Ammon's horn (tissue), 1 donor: ENCODE measurements at regions not wholly inside any gene's neighbourhood (a gene's known extent, or its start where the extent isn't known, plus 50 kb on each side); places are given as distances from the start of the nearest gene placed in this dataset.
"Not testable (repeated sequence)": the region's sequence is repeated elsewhere in the genome, so short reads cannot be mapped to it uniquely, and the experiment has no call there.

ENCODE experiments used
- DNase-seq: peaks from one replicate; pipeline ENCODE4 v3.0.0-alpha.2; 2016; ENCODE audit warnings: low spot score

DNA sequence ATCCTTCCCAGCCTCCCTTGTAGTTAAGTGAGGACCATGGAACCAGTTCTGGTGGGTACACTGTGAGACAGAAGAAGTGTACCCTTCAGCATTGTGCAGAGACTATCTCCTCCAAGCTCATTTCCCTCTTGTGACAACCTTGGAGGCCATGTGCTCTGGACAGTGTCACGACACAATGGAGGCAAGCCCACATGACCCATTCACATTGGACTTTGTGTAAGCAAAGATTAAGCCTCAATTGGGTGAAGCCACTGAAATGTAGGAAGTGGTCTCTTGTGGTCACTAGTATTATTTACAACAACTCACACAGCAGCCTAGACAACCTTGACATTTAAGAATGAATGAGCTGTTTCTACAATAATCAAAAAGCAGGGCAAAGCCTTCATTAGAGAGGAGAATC, 124.2 kb downstream of the INHBA start:
- DNase-seq: no peak

DNA sequence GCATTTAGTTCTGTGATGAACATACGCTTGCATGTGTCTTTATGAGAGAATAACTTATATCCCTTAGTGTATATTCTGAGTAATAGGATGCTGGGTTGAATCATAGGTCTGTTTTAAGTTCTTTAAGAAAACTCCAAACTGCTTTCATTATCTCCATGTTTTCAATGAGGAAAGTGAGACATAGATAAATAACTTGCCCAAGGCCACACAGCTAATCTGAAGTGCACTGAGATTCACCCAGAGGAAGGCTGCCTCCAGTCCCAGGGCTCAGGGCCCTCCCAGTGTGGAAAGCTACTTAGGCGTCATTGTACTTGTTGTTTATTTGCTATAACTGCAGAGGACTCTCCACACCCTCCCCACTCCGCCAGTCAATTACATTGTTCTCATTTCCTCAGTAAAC, 126.7 kb downstream of the INHBA start:
- no peak for DNase-seq

DNA sequence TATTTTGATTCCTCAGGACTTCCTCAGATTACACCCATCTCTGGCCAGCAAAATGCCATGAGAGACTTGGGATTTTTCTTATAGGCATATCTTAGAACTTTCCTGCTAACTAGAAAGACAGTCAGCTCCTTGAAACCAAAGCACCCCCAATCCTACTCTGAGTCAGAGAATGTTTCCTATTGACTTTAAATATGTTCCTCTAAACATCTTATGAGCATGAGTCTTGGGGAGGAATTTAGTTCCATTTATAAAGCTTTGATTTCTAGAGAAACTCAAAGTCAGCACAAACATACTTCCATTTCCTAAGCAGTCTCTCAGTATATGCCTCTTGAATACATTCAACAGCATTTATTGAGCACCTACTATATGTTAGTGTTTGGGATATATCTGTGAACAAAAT, 128.5 kb downstream of the INHBA start:
- DNase-seq: no peak

DNA sequence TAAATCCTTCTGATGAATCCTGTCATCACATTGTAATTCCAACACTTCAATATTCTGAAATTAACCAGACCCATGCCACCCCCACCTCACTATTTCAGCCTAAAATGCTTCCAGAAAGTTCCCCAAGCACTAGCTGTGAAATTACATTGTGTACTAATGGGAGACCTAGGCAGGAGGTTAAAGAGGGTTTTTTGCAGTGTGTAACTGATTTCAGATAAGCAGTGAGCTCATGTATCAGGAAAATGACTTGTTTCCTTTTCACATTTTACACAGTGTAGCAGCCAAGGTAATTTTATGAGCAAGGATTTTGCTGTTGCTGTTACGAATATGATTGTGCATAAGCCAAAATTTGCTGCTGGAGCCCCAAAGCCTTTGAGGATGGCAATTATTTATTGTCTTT, 129.0 kb downstream of the INHBA start:
- no peak for DNase-seq

DNA sequence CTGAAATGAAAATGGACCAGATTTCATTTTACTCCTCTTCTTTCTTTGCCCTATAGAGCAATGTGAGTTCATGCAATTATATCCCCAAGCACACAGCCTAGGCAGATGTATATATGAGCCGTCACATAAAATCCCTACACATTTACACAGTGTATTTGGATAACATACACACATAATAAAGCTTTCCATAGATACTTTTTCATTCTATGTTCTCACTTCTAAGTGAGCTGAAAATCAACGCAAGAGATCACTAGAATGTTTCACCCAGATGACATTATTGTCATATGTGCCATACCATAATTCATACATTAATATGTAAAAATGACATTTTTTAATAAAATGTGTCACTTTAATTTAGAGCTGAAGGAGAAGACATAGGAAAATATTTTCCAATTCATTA, 129.4 kb downstream of the INHBA start:
- no peak for DNase-seq

DNA sequence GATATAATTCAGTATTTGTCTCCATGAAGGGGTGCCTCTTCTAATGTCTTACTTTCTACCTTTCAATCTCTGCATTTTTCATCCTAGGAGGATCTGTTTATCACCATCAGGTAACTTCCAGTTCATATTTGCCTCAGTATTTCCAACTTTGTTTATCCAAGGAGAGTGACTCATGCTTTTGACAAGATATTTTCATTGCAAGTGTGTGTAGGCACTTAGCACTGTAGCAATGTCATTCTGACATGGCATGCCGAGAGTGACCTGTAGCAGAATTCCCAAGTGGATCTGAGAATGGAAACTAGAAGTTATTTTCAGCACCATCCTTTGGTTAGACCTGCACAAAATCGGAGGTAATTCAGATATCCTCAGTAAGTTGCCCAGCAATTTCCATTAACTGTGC, 129.9 kb downstream of the INHBA start:
- no peak for DNase-seq

DNA sequence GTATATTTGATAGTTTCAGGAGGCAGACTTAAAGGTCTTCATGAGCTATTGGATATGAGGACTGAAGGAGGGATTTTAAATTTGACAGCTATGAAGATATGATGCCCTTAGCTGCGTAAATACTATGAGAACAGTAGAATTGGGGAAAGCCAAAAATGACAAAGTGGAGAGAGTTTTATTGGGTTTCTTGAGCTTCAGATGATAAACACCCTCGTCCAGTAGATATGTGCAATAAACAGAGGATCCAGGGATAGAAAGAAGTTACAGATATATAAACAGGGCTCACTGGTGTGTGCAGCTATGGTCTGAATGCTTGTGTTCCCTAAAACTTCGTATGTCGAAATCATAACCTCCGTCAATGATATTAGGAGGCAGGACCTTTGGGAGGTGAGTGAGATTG, 131.3 kb downstream of the INHBA start:
- DNase-seq: no peak

DNA sequence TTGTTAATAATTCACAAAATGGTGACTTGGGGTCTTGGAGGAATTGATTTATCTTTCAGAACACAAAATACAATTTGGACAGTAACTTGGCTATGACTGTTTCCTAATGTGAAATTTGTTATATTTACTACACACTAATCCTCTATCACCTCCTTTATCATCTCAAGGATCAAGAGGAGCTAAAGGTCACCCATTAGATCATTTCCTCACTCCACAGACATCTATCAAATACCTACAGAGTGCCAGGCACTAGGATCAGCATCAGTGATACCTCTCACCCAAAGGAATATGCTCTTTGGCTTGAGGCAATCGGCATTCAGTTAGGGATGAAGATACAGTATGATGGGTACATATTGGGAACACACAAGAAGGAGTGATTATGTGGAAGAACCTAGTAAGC, 132.1 kb downstream of the INHBA start:
- no peak for DNase-seq

DNA sequence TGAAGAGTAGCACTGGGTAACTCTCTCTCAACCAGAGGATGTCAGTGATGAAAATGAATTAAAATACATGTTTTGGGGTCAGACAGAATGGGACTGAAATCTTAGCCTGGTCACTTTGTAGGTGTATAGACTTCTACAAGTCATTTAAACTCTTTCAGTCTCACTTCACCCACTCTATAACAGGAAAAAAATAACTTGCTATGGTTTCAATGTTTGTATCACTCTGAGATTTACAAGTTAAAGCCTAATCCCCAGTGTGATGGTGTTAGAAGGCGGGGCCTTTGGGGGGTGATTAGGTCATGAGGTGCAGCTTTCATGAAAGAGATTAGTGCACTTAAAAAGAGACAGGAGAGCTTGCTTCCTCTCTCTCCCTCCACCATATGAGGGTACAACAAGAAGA, 134.8 kb downstream of the INHBA start:
- DNase-seq: no peak

DNA sequence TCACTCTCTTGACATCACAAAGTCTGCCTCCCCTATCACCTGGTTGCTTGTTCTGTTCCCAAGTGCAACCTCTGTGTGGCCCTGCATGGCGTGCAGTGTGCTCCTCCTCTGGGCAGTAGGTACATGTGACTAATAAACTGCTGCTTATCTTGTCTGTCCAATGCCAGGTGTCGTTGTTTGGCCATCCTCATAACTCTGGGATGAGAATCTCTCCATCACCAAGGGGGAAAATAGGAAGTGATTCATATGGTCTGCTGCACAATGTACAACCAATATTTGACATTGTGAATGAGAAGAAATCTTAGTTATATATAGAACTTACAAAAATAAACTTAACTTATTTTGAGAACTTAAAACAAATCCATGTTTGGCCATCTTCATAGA, 135.2 kb downstream of the INHBA start:
- DNase-seq: no peak

DNA sequence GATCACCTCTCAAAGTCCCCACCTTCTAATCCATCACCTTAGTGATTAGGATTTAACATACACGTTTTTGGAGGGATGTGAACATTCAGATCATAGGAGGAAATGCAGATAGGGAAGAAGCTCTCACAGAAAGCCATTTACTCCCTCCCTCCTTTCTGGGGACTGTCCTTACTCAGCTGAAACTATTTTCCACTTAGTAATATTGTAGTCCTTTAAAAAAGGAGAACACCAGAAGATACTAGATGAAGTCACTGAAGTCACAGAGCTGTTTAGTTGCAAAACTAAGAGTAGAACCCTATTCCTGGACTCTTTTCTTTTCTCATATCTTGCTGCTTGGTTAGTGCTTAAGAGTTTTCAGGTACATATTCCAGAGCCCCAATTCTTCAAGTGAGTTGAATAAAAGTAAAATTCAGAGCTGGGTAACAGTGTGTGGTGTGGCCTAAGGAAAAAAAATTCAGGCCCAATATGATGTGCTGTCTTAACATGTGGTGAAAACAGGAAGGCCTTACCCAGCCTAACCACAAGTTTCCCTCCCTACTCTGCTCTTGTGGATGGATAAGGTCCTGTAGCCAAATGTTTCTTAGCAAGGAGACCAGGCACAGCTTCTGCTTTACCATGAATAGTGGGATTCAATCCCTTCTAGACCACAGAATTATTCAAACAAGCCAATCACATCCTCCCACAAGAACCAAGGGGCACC, 135.7 kb downstream of the INHBA start:
- DNase-seq: no peak

DNA sequence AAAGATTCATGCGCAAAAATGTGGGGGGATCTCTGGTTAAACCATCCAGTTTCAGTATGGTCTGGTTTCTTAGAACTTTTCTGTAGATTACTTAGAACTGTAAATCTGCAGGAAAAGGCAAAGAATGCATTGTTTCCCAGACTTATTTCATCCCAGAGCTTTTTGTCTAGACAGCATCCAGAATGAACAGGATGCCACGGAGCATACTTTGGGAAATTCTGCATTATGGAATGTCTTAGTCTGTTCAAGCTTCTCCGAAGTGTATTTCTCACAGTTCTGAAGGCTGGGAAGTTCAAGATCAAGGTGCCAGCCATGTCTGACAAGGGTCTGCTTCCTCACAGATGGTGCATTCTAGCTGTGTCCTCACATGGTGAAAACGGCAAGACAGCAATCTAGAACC, 136.3 kb downstream of the INHBA start:
- no peak for DNase-seq

DNA sequence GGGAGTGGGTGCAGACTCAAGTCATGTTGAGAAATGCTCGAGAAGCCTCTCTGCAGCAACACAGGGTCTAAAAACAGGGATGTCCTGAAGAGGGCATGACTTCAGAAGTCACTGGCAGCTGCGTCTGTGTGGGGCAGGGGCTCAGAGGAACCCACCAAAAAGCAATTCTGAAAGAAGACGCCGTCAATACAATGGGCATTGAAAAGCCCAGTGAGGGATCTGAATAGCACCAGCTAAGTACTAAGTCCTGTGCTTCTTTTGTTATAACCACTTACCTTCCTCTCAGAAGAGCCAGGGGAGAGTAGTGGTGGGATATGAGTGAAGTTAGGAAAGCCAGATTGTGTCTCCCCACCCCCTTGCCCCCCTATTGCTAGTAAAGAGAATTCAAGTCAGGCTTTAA, 137.2 kb downstream of the INHBA start:
- DNase-seq: no peak

DNA sequence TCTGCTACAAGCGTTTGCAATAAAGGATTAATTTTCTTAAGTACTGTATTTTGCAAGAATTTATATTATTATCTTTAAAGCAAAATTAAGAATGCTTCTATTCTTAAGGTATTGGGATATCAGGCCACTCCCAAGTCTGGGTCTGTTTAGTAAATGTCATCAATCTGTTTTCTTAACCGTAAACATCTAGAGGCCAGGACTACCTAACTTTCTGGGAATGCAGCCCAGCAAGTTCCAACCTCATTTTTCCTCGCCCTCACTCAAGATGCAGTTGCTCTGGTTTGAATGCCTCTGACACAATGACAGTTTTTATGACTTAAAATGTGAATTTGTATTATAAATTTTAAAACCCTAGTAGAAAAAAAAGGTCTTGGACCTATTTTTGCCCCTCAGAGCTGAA, 143.5 kb downstream of the INHBA start:
- no peak for DNase-seq

DNA sequence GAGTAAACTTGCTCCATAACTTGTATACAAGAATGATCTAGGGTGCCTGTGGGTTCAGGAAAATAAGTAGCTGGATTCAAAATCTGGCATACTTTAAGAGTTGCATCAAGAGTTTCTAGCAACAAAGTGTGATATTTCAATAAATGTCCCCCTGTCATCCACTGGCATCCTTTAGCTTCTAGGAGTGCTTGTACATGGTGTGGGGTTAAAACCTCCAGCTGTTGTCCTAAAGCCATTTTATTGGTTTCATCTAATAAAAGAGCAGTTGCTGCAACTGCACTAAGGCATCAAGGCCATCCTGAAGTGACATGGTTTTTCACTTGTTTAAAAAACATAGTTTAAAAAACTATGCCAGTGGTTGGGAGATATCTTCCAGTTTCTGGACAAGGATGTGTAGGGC, 148.4 kb downstream of the INHBA start:
- DNase-seq: no peak

DNA sequence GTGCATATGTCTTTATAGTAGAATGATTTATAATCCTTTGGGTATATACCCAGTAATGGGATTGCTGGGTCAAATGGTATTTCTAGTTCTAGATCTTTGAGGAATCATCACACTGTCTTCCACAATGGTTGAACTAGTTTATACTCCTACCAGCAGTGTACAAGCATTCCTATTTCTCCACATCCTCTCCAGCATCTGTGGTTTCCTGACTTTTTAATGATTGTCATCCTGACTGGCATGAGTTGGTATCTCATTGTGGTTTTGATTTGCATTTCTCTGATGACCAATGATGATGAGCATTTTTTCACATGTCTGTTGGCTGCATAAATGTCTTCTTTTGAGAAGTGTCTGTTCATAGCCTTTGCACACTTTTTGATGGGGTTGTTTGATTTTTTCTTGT, 152.8 kb downstream of the INHBA start:
- not testable (repeated sequence) for DNase-seq

DNA sequence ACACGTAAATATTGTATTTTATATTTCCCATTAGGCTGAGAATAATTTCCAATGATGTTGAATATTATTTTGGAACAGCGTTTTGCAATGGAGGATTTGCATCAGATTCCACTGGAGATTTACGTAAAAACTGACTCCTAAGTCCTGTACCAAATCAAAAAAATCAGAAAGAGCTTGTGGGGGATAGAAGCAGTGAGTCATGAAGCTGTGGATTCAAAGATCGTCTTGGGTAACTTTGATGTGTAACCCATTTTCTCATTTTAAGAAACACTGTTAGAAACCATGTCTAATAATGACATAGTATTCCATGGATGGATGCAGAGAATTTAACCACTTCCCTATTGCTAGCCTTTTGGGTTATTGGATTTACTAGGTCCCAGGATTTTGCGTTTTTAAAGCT, 158.6 kb downstream of the INHBA start:
- no peak for DNase-seq

DNA sequence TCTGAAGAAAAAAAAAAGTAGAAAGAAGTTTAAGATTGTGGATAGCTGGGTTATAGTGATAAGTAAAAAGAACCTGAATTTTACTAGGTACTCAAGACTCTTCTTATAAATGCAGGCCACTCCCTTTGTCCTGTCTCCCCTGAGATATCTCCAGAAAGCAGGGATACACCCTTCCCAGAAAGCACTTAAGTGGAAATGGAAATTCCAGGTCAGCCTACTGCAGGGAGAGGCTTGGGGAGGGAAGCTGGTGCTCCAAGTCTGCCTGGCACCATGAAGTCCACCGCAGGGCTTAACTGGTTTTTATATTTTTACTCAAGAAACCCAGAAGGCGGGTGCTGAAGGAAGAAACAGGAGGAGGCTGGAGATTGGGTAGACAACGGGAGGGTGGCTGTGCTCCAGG, 162.3 kb downstream of the INHBA start:
- no peak for DNase-seq

DNA sequence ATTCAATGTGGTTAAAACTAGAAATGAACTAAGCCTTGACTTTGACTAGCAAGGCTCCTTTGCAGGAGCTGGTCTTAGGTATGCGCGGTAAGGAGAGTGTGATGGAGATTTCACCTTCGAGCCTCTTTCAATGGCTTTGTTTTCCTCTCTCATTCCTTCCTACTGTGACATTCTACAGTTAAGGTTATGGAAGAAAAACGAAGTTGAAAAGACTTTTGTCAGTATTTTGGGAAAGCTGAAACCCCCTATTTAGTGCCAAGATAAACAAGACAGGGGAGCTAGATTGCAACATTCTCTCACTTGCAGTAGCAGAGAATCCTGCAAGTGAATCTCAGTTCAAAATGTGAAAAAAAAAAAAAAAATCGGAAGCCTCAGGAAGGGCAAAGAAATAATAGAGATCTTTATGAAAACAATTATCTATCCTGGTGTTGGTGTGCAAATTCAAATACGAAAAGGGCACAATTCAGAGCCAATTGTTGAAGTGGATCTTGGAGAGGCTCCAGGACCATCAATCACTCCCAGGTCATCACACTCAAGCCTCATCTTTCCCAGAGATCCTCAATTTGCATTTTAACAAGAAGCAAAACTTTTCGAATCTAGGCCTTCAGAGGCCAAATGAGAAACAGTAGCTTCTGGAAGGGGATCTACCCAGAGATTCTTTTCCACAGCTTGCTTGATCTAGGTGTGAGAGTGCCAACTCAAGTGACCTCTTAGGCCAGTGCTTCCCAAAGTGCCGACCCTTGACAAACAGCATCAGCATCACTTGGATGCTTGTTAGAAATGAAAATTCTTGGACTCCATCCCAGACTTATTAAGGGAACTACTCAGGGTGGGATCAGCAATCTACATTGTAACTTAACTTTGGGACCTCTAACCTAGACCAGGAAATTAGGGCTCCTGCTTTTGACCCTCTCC, 163.8 kb downstream of the INHBA start:
- no peak for DNase-seq

DNA sequence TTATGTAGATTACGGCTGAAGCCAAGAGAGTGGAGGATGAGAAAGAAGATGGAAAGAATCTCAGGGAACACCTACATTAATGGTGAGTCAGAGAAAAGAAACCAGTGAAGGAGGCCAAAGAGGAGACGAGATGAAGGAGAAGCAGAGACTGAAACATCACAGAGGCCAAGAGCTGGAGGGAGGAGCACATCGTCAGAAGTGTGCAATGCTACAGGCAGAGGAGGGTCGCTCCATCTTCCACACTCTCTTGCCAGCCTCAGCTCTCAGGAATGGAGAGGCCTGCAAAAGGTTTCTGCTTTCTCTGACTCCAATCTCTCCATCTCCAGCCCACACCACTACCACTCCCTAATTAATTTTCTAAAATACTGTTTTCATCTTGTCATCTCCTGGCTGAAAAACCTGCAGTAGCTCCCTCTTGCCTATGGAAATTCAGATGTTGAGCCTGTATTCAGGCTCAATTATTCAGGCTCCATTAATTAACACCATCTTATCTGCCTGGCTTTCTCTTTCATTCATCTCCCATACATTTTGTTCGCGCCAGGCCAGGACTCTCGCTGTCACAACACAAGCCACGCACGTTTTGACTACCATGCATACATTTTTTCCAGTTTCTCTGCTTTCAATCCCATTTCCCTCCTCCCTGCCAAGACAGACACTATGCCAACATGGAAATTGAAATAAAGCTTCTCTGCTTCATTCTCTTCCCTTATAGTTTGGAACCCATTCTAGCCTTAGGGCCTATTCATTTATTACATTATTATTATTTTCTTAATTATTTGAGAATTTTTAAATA, 165.8 kb downstream of the INHBA start:
- no peak for DNase-seq

DNA sequence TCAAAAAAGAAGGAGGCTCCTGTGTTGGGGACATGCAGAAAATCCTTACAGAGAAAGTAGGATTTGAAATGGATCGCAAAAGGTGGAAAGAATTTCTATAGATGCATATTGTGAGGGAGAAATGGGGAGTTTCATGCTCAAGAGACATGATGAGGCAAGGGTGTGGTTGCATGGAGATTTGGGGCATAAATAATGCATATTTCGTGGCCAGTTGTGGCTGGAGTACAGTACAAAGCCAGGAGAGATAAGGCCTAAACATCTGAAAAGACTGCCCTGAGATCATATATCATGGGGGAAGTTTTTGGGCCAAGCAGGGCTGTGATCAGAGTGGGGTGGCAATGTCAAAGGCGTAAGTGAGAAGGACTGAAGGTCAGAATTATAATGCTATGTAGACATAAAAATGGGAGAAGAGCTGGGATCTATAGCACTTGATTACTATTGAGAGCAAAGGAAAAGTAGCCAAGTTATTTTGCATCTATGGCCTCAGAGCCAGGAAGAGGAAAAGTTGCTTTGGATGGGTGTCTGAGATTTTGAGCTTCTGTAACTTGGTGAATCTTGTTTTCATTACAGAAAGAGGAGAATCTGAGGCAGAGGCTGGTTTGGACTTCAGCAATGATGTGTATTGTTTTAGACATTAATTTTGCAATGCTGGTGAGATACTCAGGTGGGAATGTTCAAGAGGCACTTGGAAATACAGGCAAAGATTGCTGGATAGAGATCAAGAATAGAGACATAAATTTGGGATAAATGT, 166.6 kb downstream of the INHBA start:
- DNase-seq: no peak

DNA sequence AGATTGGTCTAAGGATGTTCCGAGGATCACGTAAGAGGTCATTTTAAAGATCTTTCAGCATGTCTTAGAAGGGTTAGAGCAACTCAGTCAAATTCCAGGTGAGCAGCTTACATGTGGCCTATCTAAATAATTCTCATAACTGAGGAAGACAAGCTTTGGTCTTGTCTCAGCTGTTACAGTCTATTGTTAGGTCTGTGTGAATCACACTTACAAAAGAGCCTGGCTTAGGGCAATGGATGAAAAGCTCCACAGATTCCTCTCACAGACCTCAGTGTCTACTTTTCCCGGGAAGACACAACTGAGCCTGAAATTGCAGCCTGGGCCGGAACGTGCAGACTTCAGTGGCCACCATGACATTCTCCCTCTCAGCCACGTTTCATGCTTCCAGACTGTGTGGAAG, 173.1 kb downstream of the INHBA start:
- no peak for DNase-seq
